ENCODE measurements at regions not wholly inside any gene's neighbourhood (a gene's known extent, or its start where the extent isn't known, plus 50 kb on each side); places are given as distances from the start of the nearest gene placed in this dataset.

DNA sequence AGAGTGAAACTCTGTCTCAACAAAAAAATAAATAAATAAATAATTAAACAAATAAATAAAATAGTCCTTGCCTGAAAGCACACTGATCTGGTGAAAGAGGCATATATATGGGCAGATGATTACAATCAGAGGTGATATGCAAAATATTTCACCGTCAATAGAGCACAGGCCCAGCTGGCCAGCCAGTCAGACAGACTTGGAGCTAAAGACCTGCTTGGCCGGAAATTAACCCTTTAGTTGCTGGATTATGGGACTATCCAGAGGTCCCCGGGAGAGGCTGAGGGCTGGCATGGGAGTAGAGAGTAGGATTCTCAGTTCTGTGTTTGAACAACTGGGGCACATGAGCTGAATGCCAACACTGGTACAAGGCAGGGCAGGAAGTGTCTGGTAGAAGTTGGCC is 59.1 kb upstream of the CTNNB1 start:
- TF ChIP-seq, protein P1, sequence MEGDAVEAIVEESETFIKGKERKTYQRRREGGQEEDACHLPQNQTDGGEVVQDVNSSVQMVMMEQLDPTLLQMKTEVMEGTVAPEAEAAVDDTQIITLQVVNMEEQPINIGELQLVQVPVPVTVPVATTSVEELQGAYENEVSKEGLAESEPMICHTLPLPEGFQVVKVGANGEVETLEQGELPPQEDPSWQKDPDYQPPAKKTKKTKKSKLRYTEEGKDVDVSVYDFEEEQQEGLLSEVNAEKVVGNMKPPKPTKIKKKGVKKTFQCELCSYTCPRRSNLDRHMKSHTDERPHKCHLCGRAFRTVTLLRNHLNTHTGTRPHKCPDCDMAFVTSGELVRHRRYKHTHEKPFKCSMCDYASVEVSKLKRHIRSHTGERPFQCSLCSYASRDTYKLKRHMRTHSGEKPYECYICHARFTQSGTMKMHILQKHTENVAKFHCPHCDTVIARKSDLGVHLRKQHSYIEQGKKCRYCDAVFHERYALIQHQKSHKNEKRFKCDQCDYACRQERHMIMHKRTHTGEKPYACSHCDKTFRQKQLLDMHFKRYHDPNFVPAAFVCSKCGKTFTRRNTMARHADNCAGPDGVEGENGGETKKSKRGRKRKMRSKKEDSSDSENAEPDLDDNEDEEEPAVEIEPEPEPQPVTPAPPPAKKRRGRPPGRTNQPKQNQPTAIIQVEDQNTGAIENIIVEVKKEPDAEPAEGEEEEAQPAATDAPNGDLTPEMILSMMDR (conservative IDR thresholded peaks at IDR 0.05; ENCODE audit: low read length) = no peak
- TF ChIP-seq EZH2phosphoT487 (IDR thresholded peaks at IDR 0.05; ENCODE audit: borderline replicate concordance) = no peak

All from Loucy (cell line).